Inflammatory macrophage (primary cell): ENCODE measurements at regions not wholly inside any gene's neighbourhood (a gene's known extent, or its start where the extent isn't known, plus 50 kb on each side); places are given as distances from the start of the nearest gene placed in this dataset.

Experiments used
- DNase-seq, 2 donors: peaks; one replicate each; pipeline ENCODE4 v3.0.0-alpha.2; 2020 to 2022

- DNase-seq, result no peak
Observed at GRCh38 chr13:22014469-22014868, 343.6 kb downstream of the FGF9 start.

GRCh38 chr13:22017226-22017625, 346.4 kb downstream of the FGF9 start:
- DNase-seq, result peak; percentile 27 to 42

- no peak for DNase-seq
Observed at GRCh38 chr13:22018076-22018835, 347.4 kb downstream of the FGF9 start.

- DNase-seq, result no peak
Observed at GRCh38 chr13:22018836-22019210, 347.9 kb downstream of the FGF9 start.

GRCh38 chr13:22024381-22024994, 353.6 kb downstream of the FGF9 start:
- no peak for DNase-seq

- no peak for DNase-seq
Observed at GRCh38 chr13:22027566-22027965, 356.7 kb downstream of the FGF9 start.

GRCh38 chr13:22028831-22029230, 358.0 kb downstream of the FGF9 start:
- DNase-seq, result no peak

- DNase-seq, result no peak
Observed at GRCh38 chr13:22030321-22030720, 359.4 kb downstream of the FGF9 start.

GRCh38 chr13:22031702-22032286, 360.9 kb downstream of the FGF9 start:
- no peak for DNase-seq

GRCh38 chr13:22032905-22033304, 362.0 kb downstream of the FGF9 start:
- DNase-seq, result no peak

GRCh38 chr13:22039961-22040360, 369.1 kb downstream of the FGF9 start:
- no peak for DNase-seq

GRCh38 chr13:22040810-22041364, 370.0 kb downstream of the FGF9 start:
- DNase-seq, result peak in 1 of 2 donors; percentile 28

GRCh38 chr13:22041741-22042140, 370.9 kb downstream of the FGF9 start:
- DNase-seq, result no peak

- DNase-seq, result no peak
Observed at GRCh38 chr13:22047082-22047784, 376.4 kb downstream of the FGF9 start.

GRCh38 chr13:22047785-22048104, 376.9 kb downstream of the FGF9 start:
- DNase-seq, result no peak

- no peak for DNase-seq
Observed at GRCh38 chr13:22049384-22049783, 378.5 kb downstream of the FGF9 start.

- DNase-seq, result no peak
Observed at GRCh38 chr13:22050951-22051563, 380.2 kb downstream of the FGF9 start.

- no peak for DNase-seq
Observed at GRCh38 chr13:22053053-22053452, 382.2 kb downstream of the FGF9 start.

- DNase-seq, result no peak
Observed at GRCh38 chr13:22055259-22055658, 384.4 kb downstream of the FGF9 start.

GRCh38 chr13:22060187-22060586, 389.3 kb downstream of the FGF9 start:
- DNase-seq, result no peak

GRCh38 chr13:22061371-22061805, 390.5 kb downstream of the FGF9 start:
- DNase-seq, result no peak

GRCh38 chr13:22061806-22062391, 391.0 kb downstream of the FGF9 start:
- no peak for DNase-seq
